ENCODE measurements at regions not wholly inside any gene's neighbourhood (a gene's known extent, or its start where the extent isn't known, plus 50 kb on each side); places are given as distances from the start of the nearest gene placed in this dataset.

GRCh38 chrY:19357249-19357648 is 387.3 kb downstream of the KDM5D start:
- no peak for DNase-seq (ENCODE audit: low read depth in 2 of 2)

GRCh38 chrY:19356735-19357134 is 387.8 kb downstream of the KDM5D start:
- no peak for DNase-seq (ENCODE audit: low read depth in 2 of 2)

GRCh38 chrY:19354857-19355173 is 389.7 kb downstream of the KDM5D start:
- no peak for DNase-seq (ENCODE audit: low read depth in 2 of 2)

GRCh38 chrY:19354061-19354856 is 390.3 kb downstream of the KDM5D start:
- DNase-seq (ENCODE audit: low read depth in 2 of 2), result no peak

- no peak for DNase-seq (ENCODE audit: low read depth in 2 of 2)
Measured at GRCh38 chrY:19351616-19352015, 392.9 kb downstream of the KDM5D start.

GRCh38 chrY:19321701-19322100 is 422.8 kb downstream of the KDM5D start:
- no peak for DNase-seq (ENCODE audit: low read depth in 2 of 2)

GRCh38 chrY:19319135-19319534 is 425.4 kb downstream of the KDM5D start:
- DNase-seq (ENCODE audit: low read depth in 2 of 2), result no peak

GRCh38 chrY:19317271-19317987 is 427.1 kb downstream of the KDM5D start:
- no peak for DNase-seq (ENCODE audit: low read depth in 2 of 2)

- DNase-seq (ENCODE audit: low read depth in 2 of 2), result no peak
Measured at GRCh38 chrY:19307627-19308026, 436.9 kb downstream of the KDM5D start.

GRCh38 chrY:19303136-19303535 is 441.4 kb downstream of the KDM5D start:
- DNase-seq (ENCODE audit: low read depth in 2 of 2), result no peak

- DNase-seq (ENCODE audit: low read depth in 2 of 2), result no peak
Measured at GRCh38 chrY:19290925-19291324, 453.6 kb downstream of the KDM5D start.

- DNase-seq (ENCODE audit: low read depth in 2 of 2), result no peak
Measured at GRCh38 chrY:19274076-19274475, 470.4 kb downstream of the KDM5D start.

- DNase-seq (ENCODE audit: low read depth in 2 of 2), result no peak
Measured at GRCh38 chrY:19268331-19268730, 476.2 kb downstream of the KDM5D start.

- DNase-seq (ENCODE audit: low read depth in 2 of 2), result no peak
Measured at GRCh38 chrY:19265404-19265803, 479.1 kb downstream of the KDM5D start.

GRCh38 chrY:19262310-19262709 is 482.2 kb downstream of the KDM5D start:
- DNase-seq (ENCODE audit: low read depth in 2 of 2), result no peak

GRCh38 chrY:19232276-19232994 is 458.9 kb upstream of the HSFY2 start:
- peak in 1 of 2 experiments; percentile 1 for DNase-seq (ENCODE audit: low read depth in 2 of 2)

- DNase-seq (ENCODE audit: low read depth in 2 of 2), result no peak
Measured at GRCh38 chrY:19220784-19221183, 447.2 kb upstream of the HSFY2 start.

GRCh38 chrY:19208915-19209314 is 435.4 kb upstream of the HSFY2 start:
- no peak for DNase-seq (ENCODE audit: low read depth in 2 of 2)

- DNase-seq (ENCODE audit: low read depth in 2 of 2), result no peak
Measured at GRCh38 chrY:19207048-19207447, 433.5 kb upstream of the HSFY2 start.

GRCh38 chrY:19180824-19181223 is 407.3 kb upstream of the HSFY2 start:
- DNase-seq (ENCODE audit: low read depth in 2 of 2), result no peak

GRCh38 chrY:19168202-19168565 is 394.6 kb upstream of the HSFY2 start:
- DNase-seq (ENCODE audit: low read depth in 2 of 2), result no peak

- DNase-seq (ENCODE audit: low read depth in 2 of 2), result no peak
Measured at GRCh38 chrY:19167319-19168201, 394.0 kb upstream of the HSFY2 start.

Measured in stimulated activated CD4-positive, alpha-beta T cell treated with anti-CD3 and anti-CD28 coated beads, Interleukin-12 subunit alpha, Interleukin-12 subunit beta, amount 100 ng/mL, for 24 hours (primary cell).